GM23338 (cell line): ENCODE measurements at regions not wholly inside any gene's neighbourhood (a gene's known extent, or its start where the extent isn't known, plus 50 kb on each side); places are given as distances from the start of the nearest gene placed in this dataset.
A peak's percentile ranks its signal among the peaks of the same experiment; 100 is the strongest.

Experiments
- ATAC-seq: fragments of 200-7000 bp; cut with Tn5 transposase; 3 replicates; pipeline ENCODE4 v1.9.1; 2020
- DNase-seq: peaks from one replicate; pipeline ENCODE4 v3.0.0-alpha.2; 2015; ENCODE audit warnings: low spot score
- H2AFZ ChIP-seq: fragments of 200-600 bp; sonication (generic); 2 replicates; pipeline ENCODE4 v1.8.0; 2016; ENCODE audit warnings: antibody characterized with exemption, mild to moderate bottlenecking, moderate library complexity
- H3F3A ChIP-seq: fragments of 200-600 bp; sonication (generic); replicated peaks from 2 replicates; pipeline ENCODE4 v1.8.0; 2017; ENCODE audit warnings: antibody characterized with exemption, mixed run types, low read depth
- H3K27ac ChIP-seq: fragments of 200-600 bp; sonication (generic); 2 replicates; pipeline ENCODE4 v1.6.1; 2016; ENCODE audit warnings: low read depth
- H3K27me3 ChIP-seq: fragments of 200-600 bp; sonication (generic); 2 replicates; pipeline ENCODE4 v1.8.0; 2016; ENCODE audit warnings: mild to moderate bottlenecking, mixed run types, moderate library complexity; ENCODE audit not compliant: insufficient read depth
- H3K36me3 ChIP-seq: fragments of 200-600 bp; sonication (generic); 2 replicates; pipeline ENCODE4 v1.8.0; 2016; ENCODE audit warnings: mild to moderate bottlenecking; ENCODE audit not compliant: insufficient read depth
- H3K4me1 ChIP-seq: fragments of 200-600 bp; sonication (generic); 2 replicates; pipeline ENCODE4 v1.8.0; 2016; ENCODE audit warnings: mild to moderate bottlenecking, moderate library complexity; ENCODE audit not compliant: insufficient read depth
- H3K4me2 ChIP-seq: fragments of 200-600 bp; sonication (generic); 2 replicates; pipeline ENCODE4 v1.7.1; 2017; ENCODE audit warnings: mixed run types
- H3K4me3 ChIP-seq: fragments of 200-600 bp; sonication (generic); 2 replicates; pipeline ENCODE4 v1.6.1; 2016; ENCODE audit warnings: mixed run types
- H3K79me2 ChIP-seq: fragments of 200-600 bp; sonication (generic); replicated peaks from 2 replicates; pipeline ENCODE4 v1.8.0; 2017; ENCODE audit warnings: mild to moderate bottlenecking; ENCODE audit not compliant: insufficient read depth
- H3K9me2 ChIP-seq: fragments of 200-600 bp; sonication (generic); 2 replicates; pipeline ENCODE4 v1.8.0; 2017; ENCODE audit not compliant: insufficient read depth
- H4K20me1 ChIP-seq: fragments of 200-600 bp; sonication (generic); replicated peaks from 2 replicates; pipeline ENCODE4 v1.8.0; 2017; ENCODE audit warnings: mild to moderate bottlenecking; ENCODE audit not compliant: insufficient read depth
- H3K27ac Mint-ChIP-seq: 2 replicates; pipeline ENCODE4 v1.8.0; 2020; ENCODE audit warnings: inconsistent platforms, mild to moderate bottlenecking, moderate library complexity, mixed read lengths
- H3K27me3 Mint-ChIP-seq: 3 replicates; pipeline ENCODE4 v1.8.0; 2022; ENCODE audit warnings: low read depth, mild to moderate bottlenecking, moderate library complexity, mixed read lengths, inconsistent platforms; ENCODE audit not compliant: insufficient read depth, poor library complexity
- H3K36me3 Mint-ChIP-seq: 3 replicates; pipeline ENCODE4 v1.8.0; 2021; ENCODE audit warnings: low read depth, mild to moderate bottlenecking, inconsistent platforms, moderate library complexity, mixed read lengths
- H3K4me1 Mint-ChIP-seq: 3 replicates; pipeline ENCODE4 v1.8.0; 2020; ENCODE audit warnings: mild to moderate bottlenecking, inconsistent platforms, mixed read lengths
- H3K4me3 Mint-ChIP-seq: 3 replicates; pipeline ENCODE4 v1.8.0; 2021; ENCODE audit warnings: moderate library complexity, mild to moderate bottlenecking, inconsistent platforms, mixed read lengths
- H3K9me3 Mint-ChIP-seq: 3 replicates; pipeline ENCODE4 v1.8.0; 2020; ENCODE audit warnings: moderate library complexity, mild to moderate bottlenecking, inconsistent platforms, mixed read lengths
- CREB1 ChIP-seq: fragments of 250-450 bp; sonication (Bioruptor Pico); IDR thresholded peaks from 2 replicates; pipeline ENCODE4 v1.5.0; 2020; ENCODE audit warnings: low read depth, mild to moderate bottlenecking, moderate library complexity
- JUNB ChIP-seq: IDR thresholded peaks from one replicate; pipeline ENCODE4 v1.6.1; 2016; ENCODE audit warnings: antibody characterized with exemption; ENCODE audit not compliant: unreplicated experiment
- NANOG ChIP-seq: IDR thresholded peaks from 2 replicates; pipeline ENCODE4 v1.6.1; 2016; ENCODE audit warnings: antibody characterized with exemption, borderline replicate concordance
- POLR2AphosphoS5 ChIP-seq: IDR thresholded peaks from 2 replicates; pipeline ENCODE4 v1.6.1; 2016; ENCODE audit warnings: antibody characterized with exemption, low read depth
- REST ChIP-seq: IDR thresholded peaks from one replicate; pipeline ENCODE4 v1.6.1; 2018; ENCODE audit warnings: antibody characterized with exemption; ENCODE audit not compliant: unreplicated experiment
- ZNF114 ChIP-seq: fragments of 250-450 bp; sonication (Bioruptor Pico); IDR thresholded peaks from 2 replicates; pipeline ENCODE4 v1.5.0; 2020; ENCODE audit warnings: mild to moderate bottlenecking, moderate library complexity
- ZNF331 ChIP-seq: fragments of 250-450 bp; sonication (Bioruptor Pico); IDR thresholded peaks from 2 replicates; pipeline ENCODE4 v1.5.0; 2020; ENCODE audit warnings: low read depth, mild to moderate bottlenecking, moderate library complexity
- ZNF462 ChIP-seq: fragments of 250-450 bp; sonication (Bioruptor Pico); IDR thresholded peaks from 2 replicates; pipeline ENCODE4 v1.5.0; 2020; ENCODE audit warnings: mild to moderate bottlenecking, moderate library complexity

DNA sequence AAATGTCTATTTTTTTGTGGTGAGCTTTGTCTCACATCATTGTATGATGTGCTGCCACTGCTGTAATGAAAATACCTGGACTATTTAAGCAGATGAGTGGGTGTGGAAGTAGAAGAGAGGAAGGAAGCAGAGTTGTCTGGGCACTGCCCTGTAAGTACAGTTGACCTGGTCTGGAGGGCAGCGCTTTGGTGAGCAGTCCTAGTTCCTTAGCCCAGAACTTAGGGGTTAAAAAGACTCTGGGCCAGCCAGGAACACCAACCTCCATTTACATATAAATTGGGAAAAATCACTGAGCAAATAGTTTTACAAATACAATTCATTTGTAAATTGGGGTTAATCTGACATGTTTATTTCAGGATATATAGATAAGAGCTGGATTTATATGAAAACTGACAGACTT lies 347.1 kb upstream of the FAT1 start (continued):
- TF ChIP-seq ZNF462 (CRISPR knock-in tag) (no peak), ZNF331 (CRISPR knock-in tag) (no peak), ZNF114 (CRISPR knock-in tag) (no peak), POLR2AphosphoS5 (no peak), CREB1 (no peak), JUNB (no peak)

DNA sequence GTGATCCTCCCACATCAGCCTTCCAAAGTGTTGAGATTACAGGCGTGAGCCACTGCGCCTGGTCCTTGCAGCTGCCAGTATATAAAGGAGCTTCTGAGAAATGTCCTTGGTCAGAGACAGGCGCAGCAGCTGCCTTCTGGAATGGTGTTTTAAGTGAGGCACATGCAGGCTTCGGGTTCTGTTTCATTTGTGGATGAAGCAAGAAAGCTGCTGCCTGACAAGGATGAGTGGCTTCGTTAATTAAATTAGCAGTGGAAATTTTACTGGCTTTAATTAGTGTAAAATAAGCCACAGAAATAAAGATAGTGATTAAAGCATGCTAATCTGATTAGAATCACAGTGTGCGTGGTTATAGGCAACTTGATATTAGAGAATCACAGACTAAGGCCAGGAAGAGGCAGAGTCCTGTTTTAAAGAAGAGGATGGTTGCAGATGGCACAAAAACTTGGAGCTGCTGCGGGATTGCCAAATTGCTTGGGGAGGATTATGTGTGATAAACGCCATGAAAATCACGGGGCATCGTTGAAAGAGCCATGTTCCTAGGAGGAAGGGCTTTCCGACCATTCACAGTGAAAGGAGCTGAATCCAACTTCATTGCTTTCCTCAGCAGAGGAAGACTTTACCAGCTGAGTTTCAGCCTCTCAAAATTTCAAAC lies 348.4 kb upstream of the FAT1 start:
- H3K27ac ChIP-seq, result no peak overlapping the region
- no peaks in the 10 kb centered on the region for H3K36me3 ChIP-seq
- no peaks in the 10 kb centered on the region for H3K79me2 ChIP-seq
- no peaks in the 10 kb centered on the region for H3K9me2 ChIP-seq
- no peak overlapping the region for H3K4me3 Mint-ChIP-seq
- 0 out of 2 replicates have a peak overlapping the region, but pooled peaks have one; percentile 55 for H3K4me2 ChIP-seq
- H2AFZ ChIP-seq, result no peak overlapping the region
- DNase-seq, result no peak
- H3K27ac Mint-ChIP-seq, result no peak overlapping the region
- ATAC-seq, result peak; percentile 36
- H4K20me1 ChIP-seq, result no peaks in the 10 kb centered on the region
- H3K9me3 Mint-ChIP-seq, result no peaks in the 10 kb centered on the region; the same call in 2 of the 3 replicates
- H3K4me1 Mint-ChIP-seq, result peaks cover 31% of the 10 kb centered on the region
- H3K27me3 Mint-ChIP-seq, result no peaks in the 10 kb centered on the region
- H3K4me3 ChIP-seq, result no peak overlapping the region
- no peaks in the 10 kb centered on the region for H3F3A ChIP-seq
- no peaks in the 10 kb centered on the region for H3K36me3 Mint-ChIP-seq
- no peaks in the 10 kb centered on the region for H3K27me3 ChIP-seq
- peaks cover 30% of the 10 kb centered on the region for H3K4me1 ChIP-seq
- TF ChIP-seq NANOG, result no peak
- no peak for TF ChIP-seq REST
